HG03520 (cell line): ENCODE measurements at regions not wholly inside any gene's neighbourhood (a gene's known extent, or its start where the extent isn't known, plus 50 kb on each side); places are given as distances from the start of the nearest gene placed in this dataset.
"Not testable (repeated sequence)": the region's sequence is repeated elsewhere in the genome, so short reads cannot be mapped to it uniquely, and the experiment has no call there.

ENCODE experiments used
- ATAC-seq: cut with Tn5 transposase; IDR thresholded peaks from one replicate; pipeline ENCODE4 v1.9.1; 2021; ENCODE audit warnings: mild to moderate bottlenecking, moderate library complexity; ENCODE audit not compliant: unreplicated experiment

DNA sequence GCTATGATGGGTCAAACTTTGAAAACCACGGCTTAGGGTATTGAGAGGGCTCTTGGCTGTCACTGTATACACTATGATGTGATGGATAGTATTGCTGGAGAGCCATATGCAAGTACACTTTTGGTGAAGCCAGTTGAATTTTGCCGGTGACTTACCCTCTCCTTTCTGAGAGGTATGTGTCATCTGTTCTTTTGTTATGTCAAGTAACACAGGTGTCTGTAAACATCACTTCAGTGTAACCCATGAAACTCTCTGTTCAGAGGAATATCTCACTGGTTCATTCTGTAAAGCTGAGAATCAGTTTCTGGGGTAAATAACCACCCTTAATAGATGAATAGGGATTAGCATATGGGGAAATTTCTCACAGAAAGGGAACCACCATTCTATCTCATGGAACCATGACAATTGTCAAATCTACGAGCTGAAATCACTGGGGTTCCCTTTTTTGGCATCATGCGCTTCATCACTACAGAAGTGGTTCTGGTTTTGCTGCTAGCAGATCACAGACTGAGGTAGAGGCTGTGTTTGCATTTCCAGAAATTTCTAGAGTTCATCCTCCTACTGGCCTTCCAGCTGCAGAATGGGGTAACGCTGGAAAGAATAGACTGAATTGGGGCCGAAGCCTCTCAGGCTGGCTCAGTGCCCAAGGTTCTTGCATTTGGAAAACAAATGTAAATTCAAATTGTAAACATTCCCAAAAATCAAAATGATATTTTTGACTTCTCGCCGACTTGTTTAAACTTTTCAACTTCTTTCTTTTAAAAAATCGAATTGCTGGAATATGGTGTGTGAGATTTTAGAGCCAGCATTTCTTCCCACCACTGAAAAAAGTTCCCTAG lies 83.3 kb upstream of the CREB5 start:
- no peak for ATAC-seq

DNA sequence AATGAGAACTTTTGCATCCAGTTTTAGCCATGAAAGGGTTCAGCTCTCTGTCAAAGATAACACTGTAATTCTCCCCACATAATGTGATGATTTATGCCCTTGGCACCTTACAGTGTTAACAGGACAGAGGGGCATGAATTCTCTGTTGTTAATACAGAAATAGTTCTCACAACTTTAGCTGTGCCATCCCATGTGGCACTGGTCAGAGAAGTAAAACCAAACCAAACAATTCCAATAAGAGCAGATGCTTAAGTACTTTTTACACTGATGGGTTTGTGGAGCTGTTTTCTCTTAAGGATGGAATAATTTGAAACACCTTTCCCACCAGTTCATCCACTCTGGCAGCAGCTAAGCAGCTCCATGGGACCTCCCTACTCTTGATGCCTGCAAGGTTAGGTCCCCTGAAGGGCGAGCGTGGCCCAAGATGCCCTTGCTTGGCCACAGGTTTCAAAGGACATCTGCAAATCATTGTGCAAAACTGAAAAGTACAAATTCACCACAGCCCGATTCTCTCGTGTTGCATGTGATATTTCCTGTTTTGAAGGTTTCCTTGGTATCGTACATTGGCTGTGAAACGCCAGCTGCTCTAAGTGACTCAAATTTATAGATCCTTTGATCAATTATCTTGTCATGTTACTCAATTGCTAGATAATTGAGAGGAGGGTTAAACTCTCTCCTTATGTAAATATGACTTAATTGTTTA lies 82.5 kb upstream of the CREB5 start:
- peak; percentile 56 for ATAC-seq

DNA sequence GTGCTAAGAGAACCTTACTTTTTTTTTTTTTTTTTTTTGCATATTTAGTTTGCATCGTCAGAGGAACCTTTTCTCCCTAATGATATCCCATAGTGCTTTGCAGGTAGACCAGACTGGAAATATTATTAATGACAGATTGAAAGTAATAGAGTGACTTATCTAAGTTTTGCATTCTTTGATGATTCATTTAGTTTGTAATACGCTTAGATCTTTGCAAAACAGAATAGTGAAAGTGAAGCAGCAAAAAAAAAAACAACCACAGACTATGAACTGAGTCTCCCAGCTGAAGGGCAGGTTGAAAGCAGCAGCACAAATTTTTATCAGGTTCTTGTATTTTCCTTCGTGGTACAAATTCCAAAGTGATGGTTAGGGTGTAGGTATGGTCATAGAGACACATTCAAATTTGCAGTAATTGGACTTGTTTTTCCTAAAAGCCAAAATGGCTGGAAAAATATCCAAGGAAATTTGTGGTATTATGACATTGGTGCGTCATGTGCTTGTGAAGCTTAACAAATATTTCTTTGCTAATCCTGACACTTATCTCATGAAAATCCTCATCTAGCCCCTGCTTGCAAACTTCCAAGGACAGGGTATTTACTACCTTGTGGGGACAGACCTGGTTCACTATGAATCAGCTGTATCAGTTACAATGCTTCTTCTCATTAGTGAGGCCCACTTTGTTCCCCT lies 81.8 kb upstream of the CREB5 start:
- peak; percentile 17 for ATAC-seq

DNA sequence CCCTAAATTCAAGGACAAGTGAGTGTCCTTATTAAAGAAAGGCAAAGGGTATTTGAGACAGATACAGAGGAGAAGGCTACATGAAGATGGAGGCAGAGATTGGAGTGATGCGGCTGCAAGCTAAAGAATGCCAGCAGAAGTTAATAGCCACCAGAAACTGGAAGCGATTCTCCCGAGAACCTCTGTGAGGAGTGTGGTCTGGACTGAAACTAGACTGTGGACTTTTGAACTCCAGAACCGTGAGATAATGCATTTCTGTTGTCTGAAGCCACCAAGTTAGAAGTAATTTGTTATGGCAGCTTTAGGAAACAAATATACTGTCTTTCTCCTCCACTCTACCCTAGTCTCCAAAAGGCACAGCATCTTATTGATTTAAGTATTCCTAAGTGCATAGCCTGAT lies 80.3 kb upstream of the CREB5 start:
- ATAC-seq: no peak

DNA sequence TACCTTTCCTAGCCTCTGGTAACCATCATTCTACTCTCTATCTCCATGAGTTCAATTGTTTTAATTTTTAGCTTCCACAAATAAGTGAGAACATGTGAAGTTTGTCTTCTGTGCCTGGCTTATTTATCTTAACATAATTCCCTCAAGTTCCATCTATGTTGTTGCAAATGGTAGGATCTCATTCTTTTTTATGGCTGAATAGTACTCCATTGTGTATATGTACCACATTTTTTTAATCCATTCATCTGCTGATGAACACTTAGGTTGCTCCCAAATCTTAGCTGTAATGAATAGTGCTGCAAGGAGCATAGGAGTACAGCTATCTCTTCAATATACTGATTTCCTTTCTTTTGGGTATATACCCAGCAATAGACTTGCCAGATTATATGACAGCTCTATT lies 78.8 kb upstream of the CREB5 start:
- not testable (repeated sequence) for ATAC-seq

DNA sequence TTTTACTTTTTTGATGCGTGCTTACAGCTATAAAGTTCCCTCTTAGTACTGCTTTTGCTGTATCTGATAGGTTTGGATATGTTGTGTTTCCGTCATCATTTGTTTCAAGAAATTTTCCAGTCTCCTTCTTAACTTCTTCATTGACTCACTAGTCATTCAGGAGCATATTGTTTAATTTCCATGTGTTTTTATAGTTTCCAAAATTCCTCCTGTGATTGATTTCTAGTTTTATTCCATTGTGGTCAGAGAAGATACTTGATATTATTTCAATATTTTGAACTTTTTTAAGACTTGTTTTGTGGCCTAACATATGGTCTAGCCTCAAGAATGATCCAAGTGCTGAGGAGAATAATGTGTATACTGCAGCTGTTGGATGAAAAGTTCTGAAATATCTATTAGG lies 75.5 kb upstream of the CREB5 start:
- no peak for ATAC-seq

DNA sequence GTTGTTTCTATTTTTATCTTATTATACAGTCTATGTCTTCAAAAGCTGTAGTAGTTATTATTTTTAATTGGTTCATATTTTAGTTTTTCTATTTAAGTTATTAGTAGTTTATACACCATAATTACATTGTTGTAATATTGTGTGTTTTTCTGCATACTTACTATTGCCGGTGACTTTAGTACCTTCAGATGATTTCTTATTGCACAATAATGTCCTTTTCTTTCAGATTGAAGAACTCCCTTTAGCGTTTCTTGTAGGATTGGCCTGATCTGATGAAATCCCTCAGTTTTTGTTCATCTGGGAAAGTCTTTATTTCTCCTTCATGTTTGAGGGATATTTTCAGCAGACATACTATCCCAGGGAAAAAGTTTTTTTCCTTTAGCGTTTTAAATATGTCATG lies 74.3 kb upstream of the CREB5 start:
- no peak for ATAC-seq

DNA sequence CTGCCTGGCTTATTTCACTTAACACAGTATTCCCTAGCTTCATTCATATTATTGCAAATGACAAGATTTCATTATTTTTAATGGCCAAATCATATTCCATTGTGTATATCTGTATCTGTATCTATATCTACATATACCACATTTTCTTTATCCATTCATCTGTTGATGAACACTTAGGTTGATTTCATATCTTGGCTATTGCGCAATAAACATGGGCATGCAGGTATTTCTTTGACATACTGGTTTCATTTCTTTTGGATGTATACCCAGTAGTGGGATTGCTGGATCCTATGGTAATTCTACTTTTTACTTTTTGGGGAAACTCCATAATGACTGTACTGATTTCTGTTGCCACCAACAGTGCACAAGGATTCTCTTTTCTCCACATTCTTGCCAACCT lies 68.9 kb upstream of the CREB5 start:
- no peak for ATAC-seq

DNA sequence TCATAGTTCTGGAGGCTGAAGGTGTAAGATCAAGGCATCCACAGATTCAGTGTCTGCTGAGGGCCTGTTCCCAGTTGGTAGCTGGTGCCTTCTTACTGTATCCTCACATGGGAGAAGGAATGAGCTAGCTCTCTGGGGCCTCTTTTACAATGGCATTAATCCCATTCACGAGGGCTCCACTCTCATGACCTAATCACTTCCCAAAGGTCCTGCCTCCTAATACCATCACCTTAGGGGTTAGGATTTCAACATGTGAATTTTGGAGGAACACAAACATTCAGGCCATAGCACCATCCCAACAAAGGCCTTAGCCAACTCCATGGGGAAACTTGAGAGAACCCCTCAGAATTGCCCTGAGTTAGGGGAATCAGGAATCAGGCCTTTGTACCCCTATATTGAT lies 66.1 kb upstream of the CREB5 start:
- no peak for ATAC-seq

DNA sequence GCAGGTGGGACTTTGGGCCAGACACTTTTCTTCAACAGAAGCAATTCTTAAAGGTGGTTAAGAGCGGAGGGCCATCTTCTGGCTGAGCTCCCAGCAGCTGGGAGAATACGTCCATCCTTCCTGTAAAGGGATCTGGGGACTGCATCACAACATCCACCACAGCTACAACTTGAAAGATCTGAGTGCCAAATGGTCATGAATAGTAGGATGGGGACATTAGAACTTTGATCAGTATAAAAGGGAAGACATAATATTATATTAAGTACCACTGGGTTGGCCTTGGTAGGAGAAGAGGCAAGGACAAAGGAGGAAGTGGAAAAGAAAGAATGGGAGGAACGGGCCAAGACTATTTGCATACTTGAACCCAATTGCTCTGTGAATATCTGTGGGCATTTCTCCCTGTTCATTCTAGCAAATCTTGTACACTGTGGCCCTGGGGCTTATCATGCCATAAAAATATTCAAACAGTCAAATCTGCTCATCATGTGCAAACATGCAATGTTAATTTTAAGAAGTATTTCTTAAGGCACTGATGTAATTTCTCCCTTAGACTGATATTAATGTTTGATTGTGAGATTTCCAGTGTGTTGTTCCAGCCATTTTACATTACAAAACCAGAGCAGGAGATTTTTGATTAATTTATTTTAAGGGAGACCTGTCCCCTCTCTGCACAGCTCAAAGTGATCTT lies 65.5 kb upstream of the CREB5 start:
- ATAC-seq: no peak

DNA sequence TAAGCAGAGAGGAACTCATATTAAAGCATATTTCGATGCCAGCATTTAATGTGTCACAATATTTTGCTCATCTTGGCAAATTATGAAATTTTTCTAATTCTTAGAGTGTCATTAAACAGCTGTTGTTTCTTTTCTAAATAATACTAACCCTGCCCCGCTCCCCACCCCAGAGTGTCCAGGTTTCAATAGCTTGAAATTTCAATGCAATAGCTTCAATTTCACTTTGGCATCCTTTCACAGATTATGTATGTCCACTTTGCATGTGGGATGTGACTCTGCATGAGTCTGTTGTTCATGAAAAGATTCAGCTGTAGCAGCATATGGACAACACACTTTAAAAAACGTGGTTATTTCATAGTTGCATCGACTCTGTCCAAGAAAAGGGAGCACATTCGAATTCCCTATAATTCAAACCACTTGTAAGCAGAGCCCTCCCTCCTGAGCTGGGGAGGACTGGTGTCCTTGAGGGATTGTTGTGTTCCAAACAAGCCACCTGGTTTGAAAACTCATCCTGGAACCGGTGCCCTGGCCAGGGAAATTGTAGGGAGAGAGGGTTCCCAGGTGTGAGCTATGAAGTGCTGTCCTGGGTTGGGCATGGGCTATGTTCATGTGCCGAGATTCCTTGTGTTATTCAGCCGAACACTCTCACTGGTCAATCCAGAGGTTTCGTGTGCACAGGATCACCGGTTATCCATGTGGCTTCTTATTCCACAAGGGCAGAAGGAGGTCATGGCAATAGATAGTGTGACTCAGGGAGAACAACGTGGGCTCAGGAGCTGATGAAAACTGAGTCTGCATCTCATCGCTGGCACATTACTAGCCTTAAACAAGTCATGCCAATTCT lies 64.6 kb upstream of the CREB5 start:
- no peak for ATAC-seq

DNA sequence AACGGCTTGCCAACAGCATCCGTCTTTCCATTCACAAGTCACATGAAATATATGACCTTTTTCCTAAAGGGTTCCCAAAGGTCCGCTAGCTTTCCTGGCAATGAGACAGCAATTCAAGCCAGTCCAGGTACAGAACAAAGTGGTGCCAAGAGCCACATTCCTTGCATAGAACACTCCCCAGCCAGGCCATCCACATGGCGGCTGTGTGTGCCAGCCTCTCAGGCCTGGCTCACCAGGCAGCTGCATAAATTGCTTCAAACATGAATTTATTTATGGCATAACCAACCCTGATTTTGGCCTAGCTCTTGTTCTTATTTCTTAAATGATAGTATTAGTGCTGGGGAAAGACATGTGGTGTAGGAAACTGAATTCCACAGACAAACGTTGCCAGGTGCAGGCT lies 63.7 kb upstream of the CREB5 start:
- ATAC-seq: no peak

DNA sequence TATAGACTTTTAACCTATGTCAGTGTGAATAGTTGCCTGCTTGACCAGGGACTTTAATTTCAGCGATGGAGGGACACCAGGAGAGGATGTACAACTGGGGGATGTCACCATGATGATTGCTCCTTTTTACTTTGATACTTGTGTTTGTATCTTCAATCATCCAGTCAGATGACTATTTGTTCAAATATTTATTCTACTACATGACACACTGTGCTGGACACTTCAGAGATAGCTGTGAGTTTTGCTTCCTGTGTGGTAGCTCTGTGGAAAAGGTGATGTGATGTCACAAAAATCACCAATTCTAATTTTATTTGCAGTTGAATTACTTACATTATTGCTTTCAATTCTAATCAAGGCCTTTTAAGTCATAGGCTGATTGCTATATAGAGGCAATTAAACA lies 62.7 kb upstream of the CREB5 start:
- no peak for ATAC-seq

DNA sequence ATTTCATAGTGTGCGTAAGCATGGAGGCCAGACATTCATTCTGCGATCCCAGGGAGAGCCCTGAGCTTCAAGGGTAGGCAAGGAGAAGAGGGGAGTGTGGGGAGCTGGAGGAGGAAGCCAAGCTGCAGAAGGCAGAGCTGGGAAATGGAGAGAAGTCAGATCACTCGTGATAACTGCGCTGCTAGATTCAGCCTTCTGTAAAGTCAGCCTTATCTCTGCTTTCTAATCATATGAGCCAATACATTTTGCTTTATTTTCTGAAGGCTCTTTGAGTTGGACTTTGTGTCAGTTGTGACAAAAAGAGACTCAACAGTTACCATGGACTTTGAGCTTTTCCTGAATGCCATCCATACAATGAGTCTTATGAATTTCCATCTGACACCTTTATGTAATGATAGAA lies 61.7 kb upstream of the CREB5 start:
- no peak for ATAC-seq

DNA sequence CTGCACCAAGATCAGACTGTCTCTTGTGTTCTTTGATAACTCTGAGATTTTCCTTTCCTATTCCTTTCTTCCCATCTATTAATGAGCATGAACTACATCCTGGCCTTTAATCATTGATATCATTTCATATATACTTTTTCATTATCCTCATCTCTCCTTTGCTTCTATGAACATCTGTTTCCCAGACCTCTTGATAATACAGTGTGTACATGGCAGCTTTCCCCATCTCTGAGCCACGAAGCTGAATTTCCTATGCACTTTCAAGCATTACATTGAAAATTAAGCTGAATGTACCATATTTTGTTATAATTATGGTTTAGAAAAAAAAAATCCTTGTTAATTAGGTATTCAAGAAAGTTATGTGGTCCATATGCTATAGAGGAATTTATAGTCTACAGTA lies 60.9 kb upstream of the CREB5 start:
- ATAC-seq: no peak

DNA sequence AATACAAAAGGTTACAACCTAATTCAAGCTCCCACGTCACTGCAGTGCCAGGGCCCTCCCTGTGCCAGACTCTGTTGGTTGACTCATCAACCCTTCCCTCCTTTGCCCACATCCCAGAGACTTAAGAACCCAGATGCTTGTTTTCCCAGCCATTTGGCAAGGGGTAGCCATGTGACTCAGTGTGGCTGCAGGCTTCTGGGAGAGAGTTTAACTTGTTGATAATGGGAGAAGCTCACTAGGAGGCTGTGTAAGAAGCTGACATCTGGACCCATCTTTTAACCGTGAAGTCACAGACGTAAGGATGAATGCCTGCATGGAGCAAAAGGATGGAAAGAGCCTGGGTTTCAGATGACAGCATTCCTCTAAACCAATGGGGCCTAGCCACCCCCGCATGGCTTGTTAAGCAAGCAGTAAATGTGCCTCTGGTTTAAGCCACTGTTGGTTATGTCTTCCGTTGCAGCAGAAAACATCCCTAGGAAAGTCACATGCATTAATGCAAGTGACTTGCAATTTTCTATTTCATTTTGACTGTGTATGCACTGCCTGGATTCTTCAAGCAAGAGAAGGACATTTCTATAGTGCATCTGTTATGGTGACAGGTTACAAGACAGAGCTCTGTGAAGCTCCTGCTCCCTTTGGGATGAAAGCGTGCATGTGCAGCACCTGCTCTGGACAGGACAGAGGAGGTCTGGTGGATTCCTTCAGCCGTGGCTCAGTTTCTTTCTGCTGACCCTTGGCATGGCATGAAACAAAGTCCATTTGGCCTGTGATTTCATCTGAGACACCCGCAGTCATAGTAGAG lies 57.5 kb upstream of the CREB5 start:
- no peak for ATAC-seq

DNA sequence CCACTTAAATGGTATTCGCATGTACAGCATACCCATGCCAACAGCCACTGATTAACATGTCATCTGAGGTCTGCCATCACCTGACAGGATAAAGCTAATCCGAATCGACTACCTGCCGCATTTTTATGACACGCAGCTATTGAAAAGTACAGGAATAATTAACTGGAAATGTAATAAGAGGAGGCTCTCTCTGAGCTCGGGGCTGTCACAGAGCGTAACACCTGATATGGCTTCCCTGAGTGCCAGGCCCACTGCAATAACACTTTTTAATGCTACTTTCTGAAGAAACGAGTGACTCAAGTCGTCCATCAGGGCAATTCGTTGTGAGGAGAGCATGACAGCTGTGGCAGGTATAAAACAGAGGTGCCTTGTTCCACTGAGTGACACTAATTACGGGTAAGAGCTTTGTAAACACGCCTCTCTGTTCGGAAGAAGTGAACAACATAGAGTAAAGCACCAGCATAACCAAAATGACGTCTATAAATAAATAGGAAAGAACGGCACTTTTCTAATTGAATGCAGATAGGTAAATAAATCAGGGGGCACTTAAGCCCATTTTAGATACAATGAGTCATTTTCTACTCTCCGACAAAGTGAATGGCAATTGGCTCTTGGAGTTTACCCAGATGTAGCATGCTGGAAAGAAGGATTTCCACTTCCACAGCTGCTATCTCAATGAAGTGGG lies 56.5 kb upstream of the CREB5 start:
- no peak for ATAC-seq

DNA sequence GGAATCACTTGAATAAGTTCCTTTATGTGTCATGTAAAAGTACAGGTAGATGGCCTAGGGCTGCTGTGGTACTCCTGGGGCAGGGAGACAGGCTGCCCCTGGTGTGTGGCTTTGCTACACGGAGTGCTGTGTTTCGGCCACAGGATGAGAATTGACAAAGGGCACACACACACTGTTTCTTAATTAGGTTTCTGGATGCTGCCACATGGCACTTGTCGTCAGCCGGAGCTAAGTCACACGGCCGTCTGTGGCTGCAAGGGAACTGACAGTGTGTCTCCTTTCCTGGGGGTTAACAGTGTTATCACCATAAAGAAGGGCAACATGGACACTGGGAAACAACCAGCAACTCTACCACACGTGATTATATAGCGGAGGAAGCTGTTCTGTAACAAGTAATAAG lies 55.7 kb upstream of the CREB5 start:
- no peak for ATAC-seq

DNA sequence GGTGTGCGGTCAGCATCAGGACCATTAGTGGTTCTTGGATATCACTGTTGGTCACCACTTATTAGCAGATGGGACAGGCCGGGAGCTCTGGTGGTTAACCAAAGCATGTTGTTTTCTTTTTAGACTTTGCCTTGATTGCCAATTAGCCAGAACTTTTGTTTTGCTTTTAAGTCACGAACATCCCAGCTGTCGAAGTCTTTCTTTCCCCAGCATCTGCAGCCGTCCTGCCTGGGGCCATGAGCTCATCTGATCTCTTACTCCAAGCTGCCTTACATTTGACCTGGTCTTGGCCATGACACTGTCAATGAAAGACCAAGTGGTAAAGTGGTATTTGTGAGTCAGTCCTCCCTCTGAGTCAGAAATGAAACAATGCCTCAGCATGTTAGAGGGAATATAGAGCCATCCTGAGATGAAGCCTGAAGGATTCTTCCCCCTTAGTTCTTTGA lies 53.9 kb upstream of the CREB5 start:
- no peak for ATAC-seq
